ENCODE measurements at regions not wholly inside any gene's neighbourhood (a gene's known extent, or its start where the extent isn't known, plus 50 kb on each side); places are given as distances from the start of the nearest gene placed in this dataset.

GRCh38 chr3:76097589-76097969 lies 312.2 kb upstream of the ZNF717 start:
- Histone ChIP-seq H3K36me3 (replicated peaks; ENCODE audit: insufficient read depth, low read length) (no peaks in the 10 kb centered on the region), H3K4me1 (ENCODE audit: low read length) (no peaks in the 10 kb centered on the region), H3K27ac (ENCODE audit: low read length) (no peak overlapping the region), H3F3A (ENCODE audit: insufficient read depth, low read length) (no peaks in the 10 kb centered on the region), H4K20me1 (ENCODE audit: insufficient read depth, low read length) (no peaks in the 10 kb centered on the region), H3K27me3 (replicated peaks; ENCODE audit: insufficient read depth, low read length) (no peaks in the 10 kb centered on the region), H2AFZ (ENCODE audit: low read length) (no peak overlapping the region), H3K4me3 (ENCODE audit: low read length) (no peak overlapping the region), H3K9ac (ENCODE audit: low read length) (no peak overlapping the region), H3K4me2 (ENCODE audit: low read depth, low read length) (no peak overlapping the region), H3K79me2 (ENCODE audit: low read length) (no peaks in the 10 kb centered on the region), H3K9me2 (replicated peaks; ENCODE audit: insufficient read depth, low read length) (no peaks in the 10 kb centered on the region), H3K9me3 (replicated peaks; ENCODE audit: insufficient read depth, low read length) (no peaks in the 10 kb centered on the region)
- no peak for DNase-seq
- TF ChIP-seq EZH2phosphoT487 (IDR thresholded peaks at IDR 0.05; ENCODE audit: low read length) (no peak), CTCF (IDR thresholded peaks at IDR 0.05; ENCODE audit: low read length) (no peak), EZH2 (optimal IDR thresholded peaks at IDR 0.05; ENCODE audit: low read depth, low read length) (no peak)

DNA sequence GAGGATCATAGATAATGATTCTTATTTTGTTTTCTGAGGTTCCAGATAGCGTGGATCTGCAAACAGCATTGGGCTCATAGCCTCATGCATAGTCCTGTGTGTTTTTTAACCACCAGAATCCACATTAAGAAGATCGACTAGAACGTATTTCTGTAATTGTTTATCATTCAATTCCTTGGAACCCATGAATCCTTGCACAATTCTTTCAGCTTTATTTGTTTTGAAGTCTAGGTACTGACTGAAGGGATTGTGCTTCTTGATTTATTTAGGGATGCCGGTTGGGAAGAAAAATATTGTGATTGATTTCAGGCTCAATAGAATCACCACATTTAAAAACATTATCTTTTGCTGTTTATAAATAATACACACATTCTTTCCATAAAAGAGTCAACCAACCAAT lies 314.6 kb upstream of the ZNF717 start:
- Histone ChIP-seq H3F3A (ENCODE audit: insufficient read depth, low read length) (no peaks in the 10 kb centered on the region), H3K4me1 (ENCODE audit: low read length) (no peaks in the 10 kb centered on the region), H3K9ac (ENCODE audit: low read length) (no peak overlapping the region), H3K36me3 (replicated peaks; ENCODE audit: insufficient read depth, low read length) (no peaks in the 10 kb centered on the region), H3K4me2 (ENCODE audit: low read depth, low read length) (no peak overlapping the region), H3K27ac (ENCODE audit: low read length) (no peak overlapping the region), H4K20me1 (ENCODE audit: insufficient read depth, low read length) (no peaks in the 10 kb centered on the region), H3K27me3 (replicated peaks; ENCODE audit: insufficient read depth, low read length) (no peaks in the 10 kb centered on the region), H2AFZ (ENCODE audit: low read length) (no peak overlapping the region), H3K9me3 (replicated peaks; ENCODE audit: insufficient read depth, low read length) (no peaks in the 10 kb centered on the region), H3K9me2 (replicated peaks; ENCODE audit: insufficient read depth, low read length) (no peaks in the 10 kb centered on the region), H3K79me2 (ENCODE audit: low read length) (no peaks in the 10 kb centered on the region), H3K4me3 (ENCODE audit: low read length) (no peak overlapping the region)
- DNase-seq: no peak
- TF ChIP-seq CTCF (IDR thresholded peaks at IDR 0.05; ENCODE audit: low read length) (no peak), EZH2phosphoT487 (IDR thresholded peaks at IDR 0.05; ENCODE audit: low read length) (no peak), EZH2 (optimal IDR thresholded peaks at IDR 0.05; ENCODE audit: low read depth, low read length) (no peak)

DNA sequence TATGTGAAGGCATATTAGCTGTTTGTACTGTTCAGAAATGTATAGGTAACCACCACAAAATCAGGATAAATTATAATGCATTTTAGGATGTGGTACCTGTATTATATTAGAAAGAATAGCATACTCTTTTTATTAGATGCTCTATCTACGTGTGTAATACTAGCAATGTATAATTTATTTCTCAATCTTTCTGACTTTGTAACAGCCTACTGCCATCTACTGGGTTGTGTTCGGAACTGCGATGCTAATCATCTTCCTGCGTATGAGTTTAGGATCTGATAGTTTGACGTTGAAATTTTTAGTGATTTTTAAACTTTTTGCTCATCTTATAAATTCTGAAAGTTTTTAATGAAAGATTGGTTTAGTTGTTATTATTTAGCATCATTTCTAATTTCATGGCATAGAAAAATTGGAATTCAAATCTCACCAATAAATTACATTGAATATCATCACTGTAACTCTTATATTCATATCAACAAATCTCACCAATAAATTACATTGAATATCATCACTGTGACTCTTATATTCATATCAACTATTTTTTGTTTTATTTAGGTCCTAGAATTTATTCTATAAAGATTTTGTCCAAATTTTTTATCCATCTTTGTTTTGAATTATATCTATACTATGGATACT lies 322.7 kb upstream of the ZNF717 start:
- Histone ChIP-seq H3K9ac (ENCODE audit: low read length) (no peak overlapping the region), H2AFZ (ENCODE audit: low read length) (no peak overlapping the region), H3K9me3 (replicated peaks; ENCODE audit: insufficient read depth, low read length) (no peaks in the 10 kb centered on the region), H4K20me1 (ENCODE audit: insufficient read depth, low read length) (no peaks in the 10 kb centered on the region), H3F3A (ENCODE audit: insufficient read depth, low read length) (no peaks in the 10 kb centered on the region), H3K4me3 (ENCODE audit: low read length) (no peak overlapping the region), H3K9me2 (replicated peaks; ENCODE audit: insufficient read depth, low read length) (no peaks in the 10 kb centered on the region), H3K27ac (ENCODE audit: low read length) (no peak overlapping the region), H3K79me2 (ENCODE audit: low read length) (no peaks in the 10 kb centered on the region), H3K4me1 (ENCODE audit: low read length) (no peaks in the 10 kb centered on the region), H3K36me3 (replicated peaks; ENCODE audit: insufficient read depth, low read length) (no peaks in the 10 kb centered on the region), H3K27me3 (replicated peaks; ENCODE audit: insufficient read depth, low read length) (no peaks in the 10 kb centered on the region), H3K4me2 (ENCODE audit: low read depth, low read length) (no peak overlapping the region)
- peak; percentile 76 for TF ChIP-seq CTCF (IDR thresholded peaks at IDR 0.05; ENCODE audit: low read length)
- no peak for TF ChIP-seq EZH2 (optimal IDR thresholded peaks at IDR 0.05; ENCODE audit: low read depth, low read length)
- TF ChIP-seq EZH2phosphoT487 (IDR thresholded peaks at IDR 0.05; ENCODE audit: low read length): no peak
- DNase-seq: peak; percentile 40
